RWPE1 (cell line): ENCODE measurements at regions not wholly inside any gene's neighbourhood (a gene's known extent, or its start where the extent isn't known, plus 50 kb on each side); places are given as distances from the start of the nearest gene placed in this dataset.

Experiments used
- CTCF ChIA-PET: fragments of 350-600 bp; sonication (Branson Sonifier 250); formaldehyde crosslinking; extraction: SDS; loops from one replicate; lab custom pipeline; 2021; lab: Yijun Ruan, JAX
- POLR2A ChIA-PET: fragments of 400-600 bp; formaldehyde crosslinking; extraction: SDS; loops from one replicate; lab custom pipeline; 2020; ENCODE audit warnings: antibody characterized with exemption; ENCODE audit not compliant: low non-redundant PET; lab: Yijun Ruan, JAX
- DNase-seq: peaks from one replicate; pipeline ENCODE4 v3.0.0; 2012; ENCODE audit warnings: low spot score
- H3K27ac ChIP-seq: fragments of 450-650 bp; 2 replicates; pipeline ENCODE4 v1.5.1; 2017
- CTCF ChIP-seq: fragments of 450-650 bp; conservative IDR thresholded peaks from 2 replicates; pipeline ENCODE4 v1.5.1; 2017; ENCODE audit warnings: low read depth, mild to moderate bottlenecking

- POLR2A ChIA-PET: no interaction called here
- no peak for DNase-seq
- H3K27ac ChIP-seq: no peak overlapping the region
- CTCF ChIA-PET: interaction anchor here (0.6 kb wide), 2 partner anchors 48 to 1069 kb away, joined by 3 read pairs; no protein-coding TSS in a partner anchor
- no peak for TF ChIP-seq CTCF
Observed at GRCh38 chr11:112522536-112522935, 261.9 kb upstream of the PLET1 start.

- POLR2A ChIA-PET: no interaction called here
- no peak for DNase-seq
- no peak for TF ChIP-seq CTCF
- CTCF ChIA-PET: interaction anchor here (0.6 kb wide), 2 partner anchors 48 to 1069 kb away, joined by 3 read pairs; no protein-coding TSS in a partner anchor
- no peak overlapping the region for H3K27ac ChIP-seq
Observed at GRCh38 chr11:112523031-112523430, 262.4 kb upstream of the PLET1 start.

GRCh38 chr11:112523477-112523876 is 262.8 kb upstream of the PLET1 start:
- DNase-seq: no peak
- no peak overlapping the region for H3K27ac ChIP-seq
- POLR2A ChIA-PET: no interaction called here
- no peak for TF ChIP-seq CTCF
- CTCF ChIA-PET: interaction anchor here (0.5 kb wide), 1 partner anchor 28 kb away, joined by 4 read pairs; no protein-coding TSS in a partner anchor

GRCh38 chr11:112523951-112524350 is 263.3 kb upstream of the PLET1 start:
- H3K27ac ChIP-seq: no peak overlapping the region
- TF ChIP-seq CTCF: no peak
- ChIA-PET POLR2A (no interaction called here), CTCF (interaction anchor here (0.5 kb wide), 1 partner anchor 28 kb away, joined by 4 read pairs; no protein-coding TSS in a partner anchor)
- no peak for DNase-seq

GRCh38 chr11:112524798-112525197 is 264.1 kb upstream of the PLET1 start:
- no peak for TF ChIP-seq CTCF
- ChIA-PET POLR2A (no interaction called here), CTCF (no interaction called here)
- no peak for DNase-seq
- H3K27ac ChIP-seq: no peak overlapping the region

- ChIA-PET CTCF (no interaction called here), POLR2A (no interaction called here)
- no peak for DNase-seq
- no peak for TF ChIP-seq CTCF
- no peak overlapping the region for H3K27ac ChIP-seq
Observed at GRCh38 chr11:112525270-112525669, 264.6 kb upstream of the PLET1 start.
